HEK293T (cell line): ENCODE measurements at regions not wholly inside any gene's neighbourhood (a gene's known extent, or its start where the extent isn't known, plus 50 kb on each side); places are given as distances from the start of the nearest gene placed in this dataset.

Experiments
- L3MBTL2 ChIP-seq: fragments of 450-650 bp; conservative IDR thresholded peaks from 2 replicates; pipeline ENCODE4 v1.6.1; 2016; ENCODE audit warnings: mild to moderate bottlenecking
- SP1 ChIP-seq: fragments of 450-650 bp; IDR thresholded peaks from 2 replicates; pipeline ENCODE4 v1.6.1; 2017

GRCh38 chr9:99578666-99579065, 243.0 kb upstream of the NR4A3 start:
- TF ChIP-seq SP1 = no peak
- no peak for TF ChIP-seq L3MBTL2
